Brain microvascular endothelial cell (primary cell): ENCODE measurements at regions not wholly inside any gene's neighbourhood (a gene's known extent, or its start where the extent isn't known, plus 50 kb on each side); places are given as distances from the start of the nearest gene placed in this dataset.
"Not testable (repeated sequence)": the region's sequence is repeated elsewhere in the genome, so short reads cannot be mapped to it uniquely, and the experiment has no call there.

Source experiments
- DNase-seq: peaks from one replicate; pipeline ENCODE4 v3.0.0-alpha.2; 2020
- H3K27ac ChIP-seq: fragments of 250-450 bp; sonication (Bioruptor Pico); 2 replicates; pipeline ENCODE4 v1.5.1; 2020; ENCODE audit warnings: mild to moderate bottlenecking, moderate library complexity
- H3K27me3 ChIP-seq: fragments of 250-450 bp; sonication (Bioruptor Pico); replicated peaks from 2 replicates; pipeline ENCODE4 v1.5.1; 2020; ENCODE audit warnings: mild to moderate bottlenecking
- H3K36me3 ChIP-seq: fragments of 250-450 bp; sonication (Bioruptor Pico); replicated peaks from 2 replicates; pipeline ENCODE4 v1.5.1; 2020; ENCODE audit warnings: mild to moderate bottlenecking
- H3K4me3 ChIP-seq: 2 replicates; pipeline ENCODE4 v1.5.1; 2011; ENCODE audit warnings: low read depth, mild to moderate bottlenecking, control low read depth, low read length, moderate library complexity
- in situ Hi-C: cut with HindIII; loops from 2 replicates; pipeline ENCODE4 v1.10.0; 2017; ENCODE audit warnings: low sequenced_read_pairs, low pct_ligation_motif_present
- TF ChIP-seq, protein P1 (sequence below): IDR thresholded peaks from 2 replicates; pipeline ENCODE4 v1.5.1; 2011; ENCODE audit warnings: low read depth, mild to moderate bottlenecking, moderate library complexity, low read length, control low read depth, inconsistent platforms; ENCODE audit errors: missing control alignments

- no peak overlapping the region for H3K27ac ChIP-seq
- H3K4me3 ChIP-seq, result peak overlapping the region; percentile 46
- H3K27me3 ChIP-seq, result no peaks in the 10 kb centered on the region
- no peaks in the 10 kb centered on the region for H3K36me3 ChIP-seq
- TF ChIP-seq, protein P1, sequence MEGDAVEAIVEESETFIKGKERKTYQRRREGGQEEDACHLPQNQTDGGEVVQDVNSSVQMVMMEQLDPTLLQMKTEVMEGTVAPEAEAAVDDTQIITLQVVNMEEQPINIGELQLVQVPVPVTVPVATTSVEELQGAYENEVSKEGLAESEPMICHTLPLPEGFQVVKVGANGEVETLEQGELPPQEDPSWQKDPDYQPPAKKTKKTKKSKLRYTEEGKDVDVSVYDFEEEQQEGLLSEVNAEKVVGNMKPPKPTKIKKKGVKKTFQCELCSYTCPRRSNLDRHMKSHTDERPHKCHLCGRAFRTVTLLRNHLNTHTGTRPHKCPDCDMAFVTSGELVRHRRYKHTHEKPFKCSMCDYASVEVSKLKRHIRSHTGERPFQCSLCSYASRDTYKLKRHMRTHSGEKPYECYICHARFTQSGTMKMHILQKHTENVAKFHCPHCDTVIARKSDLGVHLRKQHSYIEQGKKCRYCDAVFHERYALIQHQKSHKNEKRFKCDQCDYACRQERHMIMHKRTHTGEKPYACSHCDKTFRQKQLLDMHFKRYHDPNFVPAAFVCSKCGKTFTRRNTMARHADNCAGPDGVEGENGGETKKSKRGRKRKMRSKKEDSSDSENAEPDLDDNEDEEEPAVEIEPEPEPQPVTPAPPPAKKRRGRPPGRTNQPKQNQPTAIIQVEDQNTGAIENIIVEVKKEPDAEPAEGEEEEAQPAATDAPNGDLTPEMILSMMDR, result peak; percentile 77
- in situ Hi-C loops, result no loop called here
- DNase-seq, result peak; percentile 80
Observed at GRCh38 chr14:65170768-65171507, 68.6 kb upstream of the MAX start.

- Histone ChIP-seq H3K36me3 (no peaks in the 10 kb centered on the region), H3K27me3 (no peaks in the 10 kb centered on the region), H3K4me3 (no peak overlapping the region), H3K27ac (no peak overlapping the region)
- no peak for DNase-seq
- TF ChIP-seq, protein P1, result no peak
- in situ Hi-C loops, result no loop called here
Observed at GRCh38 chr14:65173973-65174693, 71.8 kb upstream of the MAX start.

- H3K27me3 ChIP-seq, result no peaks in the 10 kb centered on the region
- no peak for DNase-seq
- TF ChIP-seq, protein P1, result no peak
- no peak overlapping the region for H3K4me3 ChIP-seq
- in situ Hi-C loops, result no loop called here
- no peaks in the 10 kb centered on the region for H3K36me3 ChIP-seq
- no peak overlapping the region for H3K27ac ChIP-seq
Observed at GRCh38 chr14:65174783-65175182, 72.5 kb upstream of the MAX start.

DNA sequence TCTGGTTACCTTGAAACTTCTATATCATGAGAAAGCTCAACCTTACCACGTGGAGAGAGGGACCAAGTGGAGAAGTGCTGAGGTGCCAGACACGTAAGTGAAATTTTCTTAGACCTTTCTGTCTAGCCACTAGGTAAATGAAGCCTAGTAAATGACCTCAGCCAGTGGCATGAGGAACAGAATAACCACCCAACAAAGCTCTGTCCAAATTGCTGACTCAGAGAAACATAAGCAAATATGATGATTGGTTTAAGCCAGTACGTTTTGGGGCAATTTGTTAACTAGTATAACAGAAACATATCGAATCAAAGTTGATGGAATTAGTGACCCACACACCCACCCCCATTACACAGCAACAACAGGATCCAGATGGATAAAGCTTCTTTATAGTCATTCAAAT, 75.2 kb upstream of the MAX start:
- no peak overlapping the region for H3K27ac ChIP-seq
- in situ Hi-C loops, result no loop called here
- H3K27me3 ChIP-seq, result no peaks in the 10 kb centered on the region
- H3K4me3 ChIP-seq, result no peak overlapping the region
- DNase-seq, result no peak
- H3K36me3 ChIP-seq, result no peaks in the 10 kb centered on the region
- TF ChIP-seq, protein P1, result no peak

- DNase-seq, H3K27ac ChIP-seq, H3K27me3 ChIP-seq, H3K36me3 ChIP-seq, in situ Hi-C loops, H3K4me3 ChIP-seq: not testable (repeated sequence)
Observed at GRCh38 chr14:65179231-65179630, 76.9 kb upstream of the MAX start.

- no peaks in the 10 kb centered on the region for H3K27me3 ChIP-seq
- no peaks in the 10 kb centered on the region for H3K36me3 ChIP-seq
- in situ Hi-C loops, result no loop called here
- TF ChIP-seq, protein P1, result no peak
- no peak overlapping the region for H3K4me3 ChIP-seq
- H3K27ac ChIP-seq, result no peak overlapping the region
- peak; percentile 80 for DNase-seq
Observed at GRCh38 chr14:65179918-65180724, 77.8 kb upstream of the MAX start.
